ENCODE measurements at regions not wholly inside any gene's neighbourhood (a gene's known extent, or its start where the extent isn't known, plus 50 kb on each side); places are given as distances from the start of the nearest gene placed in this dataset.

- TF ChIP-seq, protein P1, sequence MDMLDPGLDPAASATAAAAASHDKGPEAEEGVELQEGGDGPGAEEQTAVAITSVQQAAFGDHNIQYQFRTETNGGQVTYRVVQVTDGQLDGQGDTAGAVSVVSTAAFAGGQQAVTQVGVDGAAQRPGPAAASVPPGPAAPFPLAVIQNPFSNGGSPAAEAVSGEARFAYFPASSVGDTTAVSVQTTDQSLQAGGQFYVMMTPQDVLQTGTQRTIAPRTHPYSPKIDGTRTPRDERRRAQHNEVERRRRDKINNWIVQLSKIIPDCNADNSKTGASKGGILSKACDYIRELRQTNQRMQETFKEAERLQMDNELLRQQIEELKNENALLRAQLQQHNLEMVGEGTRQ (IDR thresholded peaks at IDR 0.05; ENCODE audit: borderline replicate concordance, low read depth, low read length): no peak
Observed at GRCh38 chr12:97758586-97758985, 296.0 kb downstream of the RMST start (continued).

DNA sequence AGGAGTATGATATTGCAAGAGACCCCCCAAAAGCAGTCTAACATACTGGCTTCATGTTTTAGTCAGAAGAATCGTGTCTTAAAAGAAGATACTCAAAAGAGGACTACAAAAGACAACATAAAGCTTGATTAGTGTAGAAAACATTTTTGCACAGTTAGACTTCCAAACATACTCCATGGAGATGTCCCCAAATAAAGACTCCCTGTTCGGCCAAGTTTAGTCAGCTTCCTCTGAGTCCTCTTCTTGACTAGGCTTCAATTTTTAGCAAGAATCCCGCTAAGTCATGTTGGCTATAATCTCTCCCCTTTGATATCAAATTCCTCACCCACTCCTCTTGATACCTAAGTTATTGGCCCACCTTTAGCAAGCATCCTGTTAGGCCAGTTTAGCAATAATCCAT, 298.0 kb downstream of the RMST start:
- Histone ChIP-seq H3K9me3 (replicated peaks; ENCODE audit: control insufficient read depth, insufficient read depth, low read length) (no peaks in the 10 kb centered on the region), H3K4me1 (ENCODE audit: control insufficient read depth, insufficient read depth, low read length) (no peaks in the 10 kb centered on the region), H3K4me2 (ENCODE audit: control insufficient read depth, insufficient read depth) (no peak overlapping the region), H3K79me2 (ENCODE audit: control insufficient read depth, insufficient read depth, low read length) (no peaks in the 10 kb centered on the region), H3K9ac (ENCODE audit: control insufficient read depth, insufficient read depth, low read length) (no peak overlapping the region), H3K36me3 (ENCODE audit: control insufficient read depth in 2 of 2, insufficient read depth in 2 of 2, low read length in 1 of 2) (no peaks in the 10 kb centered on the region), H3K27me3 (replicated peaks in 1 of 2; ENCODE audit: control insufficient read depth in 2 of 2, insufficient read depth in 2 of 2, low read length in 1 of 2) (no peaks in the 10 kb centered on the region), H2AFZ (ENCODE audit: control insufficient read depth, low read depth, low read length) (no peak overlapping the region), H4K20me1 (ENCODE audit: control insufficient read depth, insufficient read depth) (no peaks in the 10 kb centered on the region), H3K4me3 (no peak overlapping the region), H3K27ac (ENCODE audit: control insufficient read depth, insufficient read depth) (no peak overlapping the region)
- ChIA-PET SMC1A (ENCODE audit: uncharacterized antibody, unreplicated experiment) (no interaction called here), POLR2A (no interaction called here), CTCF (no interaction called here), RAD21 (ENCODE audit: unreplicated experiment) (no interaction called here)
- BruUV-seq (replicated peaks): no TSS peak
- FAIRE-seq (no peak), DNase-seq (ENCODE audit: low read depth, low spot score) (no peak), ATAC-seq (no peak)
- WGBS (ENCODE audit: insufficient coverage, insufficient replicate concordance, low lambda C conversion rate, missing lambda C conversion rate): 84% methylated on average over 3 of the region's 3 CpGs
- intact Hi-C loops (cut with micrococcal nuclease; ENCODE audit: unreplicated experiment) (no loop called here), in situ Hi-C loops (cut with MboI) (no loop called here)
- TF ChIP-seq ZNF592 (IDR thresholded peaks at IDR 0.05) (no peak), SP1 (IDR thresholded peaks at IDR 0.05; ENCODE audit: low read depth, low read length) (no peak), IKZF2 (IDR thresholded peaks at IDR 0.05) (no peak), HDAC6 (IDR thresholded peaks at IDR 0.05; ENCODE audit: unreplicated experiment) (no peak), ZNF217 (IDR thresholded peaks at IDR 0.05) (no peak), CREB1 (IDR thresholded peaks at IDR 0.05; ENCODE audit: low read depth) (no peak), GABPA (IDR thresholded peaks at IDR 0.05; ENCODE audit: low read depth) (no peak), MYB (IDR thresholded peaks at IDR 0.05; ENCODE audit: borderline replicate concordance, low read depth, low read length) (no peak), USF1 (IDR thresholded peaks at IDR 0.05; ENCODE audit: borderline replicate concordance, extremely low read length, insufficient read depth, low read depth, low read length) (no peak), SUPT20H (IDR thresholded peaks at IDR 0.05; ENCODE audit: borderline replicate concordance, control insufficient read depth, low read depth, low read length) (no peak), IKZF1 (conservative IDR thresholded peaks at IDR 0.05) (no peak)
- TF ChIP-seq, protein P2, sequence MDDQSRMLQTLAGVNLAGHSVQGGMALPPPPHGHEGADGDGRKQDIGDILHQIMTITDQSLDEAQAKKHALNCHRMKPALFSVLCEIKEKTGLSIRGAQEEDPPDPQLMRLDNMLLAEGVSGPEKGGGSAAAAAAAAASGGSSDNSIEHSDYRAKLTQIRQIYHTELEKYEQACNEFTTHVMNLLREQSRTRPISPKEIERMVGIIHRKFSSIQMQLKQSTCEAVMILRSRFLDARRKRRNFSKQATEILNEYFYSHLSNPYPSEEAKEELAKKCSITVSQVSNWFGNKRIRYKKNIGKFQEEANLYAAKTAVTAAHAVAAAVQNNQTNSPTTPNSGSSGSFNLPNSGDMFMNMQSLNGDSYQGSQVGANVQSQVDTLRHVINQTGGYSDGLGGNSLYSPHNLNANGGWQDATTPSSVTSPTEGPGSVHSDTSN (IDR thresholded peaks at IDR 0.05; ENCODE audit: insufficient replicate concordance, low read depth, low read length): no peak
- TF ChIP-seq, protein P3, sequence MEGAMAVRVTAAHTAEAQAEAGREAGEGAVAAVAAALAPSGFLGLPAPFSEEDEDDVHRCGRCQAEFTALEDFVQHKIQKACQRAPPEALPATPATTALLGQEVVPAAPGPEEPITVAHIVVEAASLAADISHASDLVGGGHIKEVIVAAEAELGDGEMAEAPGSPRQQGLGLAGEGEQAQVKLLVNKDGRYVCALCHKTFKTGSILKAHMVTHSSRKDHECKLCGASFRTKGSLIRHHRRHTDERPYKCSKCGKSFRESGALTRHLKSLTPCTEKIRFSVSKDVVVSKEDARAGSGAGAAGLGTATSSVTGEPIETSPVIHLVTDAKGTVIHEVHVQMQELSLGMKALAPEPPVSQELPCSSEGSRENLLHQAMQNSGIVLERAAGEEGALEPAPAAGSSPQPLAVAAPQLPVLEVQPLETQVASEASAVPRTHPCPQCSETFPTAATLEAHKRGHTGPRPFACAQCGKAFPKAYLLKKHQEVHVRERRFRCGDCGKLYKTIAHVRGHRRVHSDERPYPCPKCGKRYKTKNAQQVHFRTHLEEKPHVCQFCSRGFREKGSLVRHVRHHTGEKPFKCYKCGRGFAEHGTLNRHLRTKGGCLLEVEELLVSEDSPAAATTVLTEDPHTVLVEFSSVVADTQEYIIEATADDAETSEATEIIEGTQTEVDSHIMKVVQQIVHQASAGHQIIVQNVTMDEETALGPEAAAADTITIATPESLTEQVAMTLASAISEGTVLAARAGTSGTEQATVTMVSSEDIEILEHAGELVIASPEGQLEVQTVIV (IDR thresholded peaks at IDR 0.05; ENCODE audit: borderline replicate concordance, partially characterized antibody): no peak
